Spleen (tissue), 7 donors: ENCODE measurements at regions not wholly inside any gene's neighbourhood (a gene's known extent, or its start where the extent isn't known, plus 50 kb on each side); places are given as distances from the start of the nearest gene placed in this dataset.

Experiments
- CTCF ChIP-seq, 11 experiments: fragments of 200-600 bp in 7 of 11; fragments of 450-650 bp in 4 of 11; sonication (generic) in 4 of 11; IDR thresholded peaks in 8 of 11; conservative IDR thresholded peaks in 3 of 11; 1 replicate in 7 of 11; 2 replicates in 4 of 11; pipeline versions ENCODE4 v1.4.0 to v1.8.0; 2016 to 2021; ENCODE audit warnings: antibody characterized with exemption in 11 of 11, inconsistent platforms in 4 of 11, mild to moderate bottlenecking in 1 of 11
- POLR2A ChIP-seq, 3 donors: fragments of 450-650 bp; IDR thresholded peaks; one replicate each; pipeline ENCODE4 v1.5.1; 2017; ENCODE audit warnings: antibody characterized with exemption in 3 of 3, mild to moderate bottlenecking in 1 of 3
- POLR2AphosphoS5 ChIP-seq, 3 donors: sonication (generic); formaldehyde crosslinking; IDR thresholded peaks; one replicate each; pipeline ENCODE4 v1.5.1; 2017; ENCODE audit warnings: antibody characterized with exemption in 3 of 3
- donor health status: DM: no; HTN: no; CAD: no; lungs with moderate emphysema.
- donor health status: DM: no; HTN: no; CAD: no.
- donor health status: DM: no; HTN: no; CAD: no.

GRCh38 chr12:115864396-115864795, 413.1 kb downstream of the MED13L start:
- TF ChIP-seq CTCF (IDR thresholded peaks at IDR 0.05 in 8 of 11, conservative IDR thresholded peaks at IDR 0.05 in 3 of 11) (no peak), POLR2A (IDR thresholded peaks at IDR 0.05) (no peak), POLR2AphosphoS5 (IDR thresholded peaks at IDR 0.05) (no peak)
